Stimulated activated CD8-positive, alpha-beta memory T cell treated with anti-CD3 and anti-CD28 coated beads, Interleukin-12 subunit alpha, Interleukin-12 subunit beta, amount 100 ng/mL, for 24 hours (primary cell): ENCODE measurements at regions not wholly inside any gene's neighbourhood (a gene's known extent, or its start where the extent isn't known, plus 50 kb on each side); places are given as distances from the start of the nearest gene placed in this dataset.

Source experiments
- DNase-seq: peaks from one replicate; pipeline ENCODE4 v3.0.0-alpha.2; 2020; ENCODE audit errors: extremely low read depth

- no peak for DNase-seq
Measured at GRCh38 chr20:60474385-60474910, 516.2 kb downstream of the CDH26 start.

- DNase-seq: no peak
Measured at GRCh38 chr20:60476045-60476444, 517.8 kb downstream of the CDH26 start.

GRCh38 chr20:60477958-60478357, 519.7 kb downstream of the CDH26 start:
- DNase-seq: no peak

GRCh38 chr20:60478533-60478932, 520.3 kb downstream of the CDH26 start:
- no peak for DNase-seq

GRCh38 chr20:60480950-60481742, 522.9 kb downstream of the CDH26 start:
- DNase-seq: no peak

GRCh38 chr20:60481743-60482133, 523.5 kb downstream of the CDH26 start:
- DNase-seq: no peak

GRCh38 chr20:60482221-60483008, 524.2 kb downstream of the CDH26 start:
- DNase-seq: no peak

GRCh38 chr20:60483371-60483770, 525.1 kb downstream of the CDH26 start:
- no peak for DNase-seq

- no peak for DNase-seq
Measured at GRCh38 chr20:60484316-60484715, 526.1 kb downstream of the CDH26 start.

- DNase-seq: no peak
Measured at GRCh38 chr20:60485012-60485760, 527.0 kb downstream of the CDH26 start.

- DNase-seq: no peak
Measured at GRCh38 chr20:60486315-60486714, 528.1 kb downstream of the CDH26 start.

GRCh38 chr20:60486937-60487336, 528.7 kb downstream of the CDH26 start:
- no peak for DNase-seq

- DNase-seq: no peak
Measured at GRCh38 chr20:60490217-60491050, 532.2 kb downstream of the CDH26 start.

- DNase-seq: no peak
Measured at GRCh38 chr20:60491051-60491581, 532.9 kb downstream of the CDH26 start.

- no peak for DNase-seq
Measured at GRCh38 chr20:60494476-60494875, 536.3 kb downstream of the CDH26 start.

GRCh38 chr20:60497298-60498035, 539.2 kb downstream of the CDH26 start:
- no peak for DNase-seq

- no peak for DNase-seq
Measured at GRCh38 chr20:60500038-60500701, 541.9 kb downstream of the CDH26 start.

GRCh38 chr20:60501048-60501447, 542.8 kb downstream of the CDH26 start:
- no peak for DNase-seq

- no peak for DNase-seq
Measured at GRCh38 chr20:60502881-60503280, 544.7 kb downstream of the CDH26 start.

- no peak for DNase-seq
Measured at GRCh38 chr20:60505423-60505822, 547.2 kb downstream of the CDH26 start.
